K562 (cell line): ENCODE measurements at regions not wholly inside any gene's neighbourhood (a gene's known extent, or its start where the extent isn't known, plus 50 kb on each side); places are given as distances from the start of the nearest gene placed in this dataset.

Source experiments
- ATAC-seq: fragments of 200-7000 bp; cut with Tn5 transposase; 3 replicates; pipeline ENCODE4 v1.9.1; 2020; ENCODE audit warnings: moderate library complexity
- BruUV-seq: library from RNA; stranded (reverse); fragments of 400-500 nt; replicated peaks from 2 replicates; lab custom pipeline; 2021; lab: Mats Ljungman, UMichigan
- CTCF ChIA-PET: fragments of 300-600 bp; formaldehyde crosslinking; extraction: SDS; loops from one replicate; lab custom pipeline; 2021; ENCODE audit warnings: low intra/inter-chr PET ratio; lab: Yijun Ruan, JAX
- POLR2A ChIA-PET: fragments of 300-600, 350-650 bp; sonication (Branson Sonifier 250); formaldehyde crosslinking; extraction: SDS; loops from one replicate; lab custom pipeline; 2021; ENCODE audit warnings: antibody characterized with exemption, inconsistent platforms; lab: Yijun Ruan, JAX
- DNase-seq, 4 experiments: peaks; one replicate each; pipeline versions ENCODE4 v3.0.0 to v3.0.0-alpha.2; 2011 to 2018; ENCODE audit warnings: low spot score in 3 of 4, mixed read lengths in 3 of 4; ENCODE audit errors: extremely low read depth in 1 of 4
- FAIRE-seq: peaks from 2 replicates; lab custom pipeline; 2011; peaks lifted over from hg19 to GRCh38; lab: Jason Lieb, UNC
- H2AFZ ChIP-seq: 2 replicates; pipeline ENCODE4 v1.6.0; 2011; ENCODE audit warnings: low read depth, low read length, control low read depth, inconsistent platforms
- H3K27ac ChIP-seq: fragments of 200-600 bp; 3 replicates; pipeline ENCODE4 v1.8.0; 2011; ENCODE audit warnings: low read depth, mild to moderate bottlenecking, control low read depth, inconsistent platforms, low read length, moderate library complexity, mixed read lengths; ENCODE audit errors: extremely low read depth
- H3K27me3 ChIP-seq, 2 experiments: fragments of 300-600 bp in 1 of 2; 2 replicates in 1 of 2; 3 replicates in 1 of 2; pipeline versions ENCODE4 v1.6.0 to v1.8.0; 2011; ENCODE audit warnings: inconsistent platforms in 2 of 2, low read length in 2 of 2, mild to moderate bottlenecking in 1 of 2, mixed read lengths in 1 of 2, moderate library complexity in 1 of 2; ENCODE audit not compliant: control insufficient read depth in 2 of 2, insufficient read depth in 2 of 2
- H3K36me3 ChIP-seq: fragments of 300-600 bp; 3 replicates; pipeline ENCODE4 v1.8.0; 2011; ENCODE audit warnings: mild to moderate bottlenecking, low read length, inconsistent platforms; ENCODE audit not compliant: control insufficient read depth, insufficient read depth
- H3K4me1 ChIP-seq, 2 experiments: fragments of 200-600 bp in 1 of 2; replicated peaks in 1 of 2; 2 replicates in 1 of 2; 3 replicates in 1 of 2; pipeline versions ENCODE4 v1.5.1 to v1.8.0; 2011; ENCODE audit warnings: inconsistent platforms in 2 of 2, low read length in 2 of 2, mild to moderate bottlenecking in 1 of 2, mixed read lengths in 1 of 2, moderate library complexity in 1 of 2; ENCODE audit not compliant: control insufficient read depth in 2 of 2, insufficient read depth in 2 of 2
- H3K4me2 ChIP-seq: 2 replicates; pipeline ENCODE4 v1.6.1; 2011; ENCODE audit warnings: low read length, control low read depth, inconsistent platforms, mixed read lengths; ENCODE audit not compliant: insufficient read depth
- H3K4me3 ChIP-seq: fragments of 200-600 bp; sonication (generic), shearing (Covaris generic); 2 replicates; pipeline ENCODE4 v1.5.1; 2016; ENCODE audit warnings: control low read depth, inconsistent platforms
- H3K79me2 ChIP-seq: fragments of 200-600 bp; 3 replicates; pipeline ENCODE4 v1.8.0; 2011; ENCODE audit warnings: low read length, inconsistent platforms; ENCODE audit not compliant: control insufficient read depth, insufficient read depth
- H3K9ac ChIP-seq, 2 experiments: 2 replicates each; pipeline versions ENCODE4 v1.6.0 to v1.6.1; 2011; ENCODE audit warnings: low read depth in 2 of 2, low read length in 2 of 2, control low read depth in 1 of 2, inconsistent platforms in 1 of 2, mild to moderate bottlenecking in 1 of 2, mixed read lengths in 1 of 2; ENCODE audit not compliant: insufficient read depth in 1 of 2
- H3K9me1 ChIP-seq: one replicate; pipeline ENCODE4 v1.6.0; 2011; ENCODE audit warnings: inconsistent platforms, mild to moderate bottlenecking, low read length, moderate library complexity; ENCODE audit not compliant: control insufficient read depth, insufficient read depth
- H3K9me3 ChIP-seq: replicated peaks from 2 replicates; pipeline ENCODE4 v1.5.1; 2011; ENCODE audit warnings: low read depth, low read length, inconsistent platforms; ENCODE audit not compliant: control insufficient read depth, insufficient read depth
- H4K20me1 ChIP-seq: replicated peaks from 2 replicates; pipeline ENCODE4 v1.6.1; 2011; ENCODE audit warnings: low read length, inconsistent platforms, mixed read lengths; ENCODE audit not compliant: control insufficient read depth, insufficient read depth
- EP400 ChIP-seq: fragments of 450-650 bp; IDR thresholded peaks from 2 replicates; pipeline ENCODE4 v1.6.1; 2017; ENCODE audit warnings: antibody characterized with exemption, mild to moderate bottlenecking, moderate library complexity
- FIP1L1 ChIP-seq: fragments of 200-400 bp; formaldehyde crosslinking; IDR thresholded peaks from 2 replicates; pipeline ENCODE4 v1.6.1; 2018; ENCODE audit warnings: mild to moderate bottlenecking, low read depth, low read length; ENCODE audit not compliant: poor library complexity, severe bottlenecking
- HDAC2 ChIP-seq: fragments of 450-650 bp; IDR thresholded peaks from 2 replicates; pipeline ENCODE4 v1.6.1; 2016; ENCODE audit warnings: mild to moderate bottlenecking
- KAT8 ChIP-seq: fragments of 450-650 bp; IDR thresholded peaks from 2 replicates; pipeline ENCODE4 v1.6.1; 2016; ENCODE audit warnings: low read depth, mild to moderate bottlenecking
- MBD2 ChIP-seq: sonication (generic); IDR thresholded peaks from 2 replicates; pipeline ENCODE4 v1.6.1; 2016; ENCODE audit warnings: low read depth, borderline replicate concordance
- PHB ChIP-seq: fragments of 250-450 bp; sonication (Bioruptor Pico); IDR thresholded peaks from 2 replicates; pipeline ENCODE4 v1.5.0; 2021
- SNIP1 ChIP-seq: fragments of 450-650 bp; IDR thresholded peaks from 2 replicates; pipeline ENCODE4 v1.7.1; 2017; ENCODE audit warnings: low read depth, mild to moderate bottlenecking
- ZBTB7A ChIP-seq: IDR thresholded peaks from 2 replicates; pipeline ENCODE4 v1.6.1; 2011; ENCODE audit warnings: low read depth, mild to moderate bottlenecking, low read length, moderate library complexity, borderline replicate concordance; ENCODE audit not compliant: control insufficient read depth
- ZNF551 ChIP-seq: fragments of 250-450 bp; sonication (Bioruptor Pico); IDR thresholded peaks from 2 replicates; pipeline ENCODE4 v1.5.0; 2021; ENCODE audit warnings: mild to moderate bottlenecking, moderate library complexity
- ZNF76 ChIP-seq: fragments of 250-450 bp; sonication (Bioruptor Pico); IDR thresholded peaks from 2 replicates; pipeline ENCODE4 v1.4.0; 2020; ENCODE audit warnings: mild to moderate bottlenecking, moderate library complexity, borderline replicate concordance
- WGBS: fragments of 100-300 bp; shearing (Covaris generic); methylation state at CpG from one replicate; pipeline ENCODE4 v1.1.6; 2016; ENCODE audit warnings: low coverage, mixed read lengths; ENCODE audit not compliant: insufficient coverage; ENCODE audit errors: missing lambda C conversion rate; 5-methylcytosine and 5-hydroxymethylcytosine counted together
- in situ Hi-C: fragments of 300-500 bp; cut with MboI; formaldehyde crosslinking; loops from 4 replicates; pipeline ENCODE4 v1.15.0; 2018; ENCODE audit warnings: inconsistent platforms, mixed read lengths
- intact Hi-C: fragments of 100-400 bp; cut with micrococcal nuclease; formaldehyde crosslinking; loops from 2 replicates; pipeline ENCODE4 v1.14.2; 2022
- TF ChIP-seq, protein P1 (sequence below): fragments of 250-450 bp; sonication (Bioruptor Pico); IDR thresholded peaks from 2 replicates; pipeline ENCODE4 v1.8.0; 2021; ENCODE audit warnings: moderate library complexity, mild to moderate bottlenecking, inconsistent platforms
- TF ChIP-seq, protein P2 (sequence below): fragments of 450-650 bp; formaldehyde crosslinking; IDR thresholded peaks from 2 replicates; pipeline ENCODE4 v1.4.0; 2020; ENCODE audit warnings: mild to moderate bottlenecking

- Histone ChIP-seq H4K20me1 (no peaks in the 10 kb centered on the region), H2AFZ (no peak overlapping the region), H3K9ac (no peak overlapping the region), H3K9me1 (no peaks in the 10 kb centered on the region), H3K27me3 (peaks cover 0 to 3% of the 10 kb centered on the region in 2 experiments; a peak in 1 of 5 replicates), H3K4me3 (no peak overlapping the region), H3K4me2 (no peak overlapping the region), H3K36me3 (no peaks in the 10 kb centered on the region), H3K79me2 (no peaks in the 10 kb centered on the region), H3K27ac (no peak overlapping the region), H3K9me3 (no peaks in the 10 kb centered on the region), H3K4me1 (no peaks in the 10 kb centered on the region)
- ChIA-PET CTCF (no interaction called here), POLR2A (no interaction called here)
- DNase-seq (no peak), ATAC-seq (no peak), FAIRE-seq (no peak)
- intact Hi-C loops: no loop called here
- no TSS peak for BruUV-seq
- TF ChIP-seq EP400: no peak
- no peak for TF ChIP-seq KAT8
- TF ChIP-seq, protein P1, sequence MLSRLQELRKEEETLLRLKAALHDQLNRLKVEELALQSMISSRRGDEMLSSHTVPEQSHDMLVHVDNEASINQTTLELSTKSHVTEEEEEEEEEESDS (CRISPR knock-in tag): no peak
- no peak for TF ChIP-seq ZBTB7A
- in situ Hi-C loops: no loop called here
- WGBS: 2% methylated on average over 7 of the region's 7 CpGs
Measured at GRCh38 chr2:175599966-175600831, 401.9 kb downstream of the LNPK start.

DNA sequence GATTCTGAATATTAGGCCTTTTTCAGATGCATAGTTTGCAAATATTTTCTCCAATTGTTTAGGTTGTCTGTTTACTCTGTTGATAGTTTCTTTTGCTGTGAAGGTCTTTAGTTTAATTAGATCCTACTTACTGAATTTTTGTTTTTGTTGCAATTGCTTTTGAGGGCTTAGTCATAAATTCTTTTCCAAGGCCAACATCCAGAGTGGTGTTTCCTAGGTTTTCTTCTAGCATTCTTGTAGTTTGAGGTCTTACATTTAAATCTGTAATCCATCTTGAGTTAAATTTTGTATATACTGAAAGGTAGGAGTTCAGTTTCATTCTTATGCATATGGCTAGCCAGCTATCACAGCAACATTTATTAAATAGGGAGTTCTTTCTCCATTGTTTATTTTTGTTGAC lies 404.8 kb downstream of the LNPK start:
- FAIRE-seq: no peak
- ATAC-seq: no peak

More for the DNA sequence above, 404.8 kb downstream of the LNPK start:
- Histone ChIP-seq H2AFZ (no peak overlapping the region), H3K4me3 (no peak overlapping the region), H3K27ac (no peak overlapping the region), H3K9me3 (no peaks in the 10 kb centered on the region), H3K79me2 (no peaks in the 10 kb centered on the region), H3K36me3 (no peaks in the 10 kb centered on the region), H4K20me1 (no peaks in the 10 kb centered on the region), H3K27me3 (no peaks in the 10 kb centered on the region), H3K9me1 (no peaks in the 10 kb centered on the region), H3K9ac (no peak overlapping the region), H3K4me1 (no peaks in the 10 kb centered on the region; a peak in 1 of 5 replicates), H3K4me2 (no peak overlapping the region)
- intact Hi-C loops: no loop called here
- ChIA-PET POLR2A (no interaction called here), CTCF (no interaction called here)
- TF ChIP-seq FIP1L1 (no peak), MBD2 (no peak), ZNF551 (CRISPR knock-in tag) (no peak), ZNF76 (CRISPR knock-in tag) (no peak), SNIP1 (no peak), PHB (no peak), HDAC2 (no peak)
- TF ChIP-seq, protein P2, sequence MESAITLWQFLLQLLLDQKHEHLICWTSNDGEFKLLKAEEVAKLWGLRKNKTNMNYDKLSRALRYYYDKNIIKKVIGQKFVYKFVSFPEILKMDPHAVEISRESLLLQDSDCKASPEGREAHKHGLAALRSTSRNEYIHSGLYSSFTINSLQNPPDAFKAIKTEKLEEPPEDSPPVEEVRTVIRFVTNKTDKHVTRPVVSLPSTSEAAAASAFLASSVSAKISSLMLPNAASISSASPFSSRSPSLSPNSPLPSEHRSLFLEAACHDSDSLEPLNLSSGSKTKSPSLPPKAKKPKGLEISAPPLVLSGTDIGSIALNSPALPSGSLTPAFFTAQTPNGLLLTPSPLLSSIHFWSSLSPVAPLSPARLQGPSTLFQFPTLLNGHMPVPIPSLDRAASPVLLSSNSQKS (CRISPR knock-in tag): no peak
- in situ Hi-C loops: no loop called here
- no TSS peak for BruUV-seq
- DNase-seq: no peak
